HG02938 (cell line): ENCODE measurements at regions not wholly inside any gene's neighbourhood (a gene's known extent, or its start where the extent isn't known, plus 50 kb on each side); places are given as distances from the start of the nearest gene placed in this dataset.

Experiments used
- ATAC-seq: cut with Tn5 transposase; IDR thresholded peaks from one replicate; pipeline ENCODE4 v1.9.1; 2021; ENCODE audit warnings: mild to moderate bottlenecking, moderate library complexity; ENCODE audit not compliant: unreplicated experiment

GRCh38 chr12:67578976-67579661 lies 69.4 kb upstream of the DYRK2 start:
- ATAC-seq: no peak

DNA sequence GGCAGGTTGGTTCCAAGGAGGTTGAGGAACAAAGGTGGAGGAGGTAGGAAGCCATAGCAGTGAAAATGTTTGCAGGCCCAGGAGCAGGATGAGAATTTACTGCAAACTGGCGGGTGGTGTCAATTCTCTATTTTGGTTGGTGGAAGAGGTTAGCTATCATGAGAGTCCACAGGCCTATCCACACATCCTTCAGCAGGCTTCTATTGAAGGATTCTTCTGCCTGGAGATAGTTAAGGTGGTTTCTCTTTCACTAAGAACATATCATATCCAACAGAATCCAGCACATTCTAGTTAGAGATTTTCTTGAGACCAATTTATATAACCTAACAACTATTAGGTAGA lies 68.9 kb upstream of the DYRK2 start:
- ATAC-seq: no peak

DNA sequence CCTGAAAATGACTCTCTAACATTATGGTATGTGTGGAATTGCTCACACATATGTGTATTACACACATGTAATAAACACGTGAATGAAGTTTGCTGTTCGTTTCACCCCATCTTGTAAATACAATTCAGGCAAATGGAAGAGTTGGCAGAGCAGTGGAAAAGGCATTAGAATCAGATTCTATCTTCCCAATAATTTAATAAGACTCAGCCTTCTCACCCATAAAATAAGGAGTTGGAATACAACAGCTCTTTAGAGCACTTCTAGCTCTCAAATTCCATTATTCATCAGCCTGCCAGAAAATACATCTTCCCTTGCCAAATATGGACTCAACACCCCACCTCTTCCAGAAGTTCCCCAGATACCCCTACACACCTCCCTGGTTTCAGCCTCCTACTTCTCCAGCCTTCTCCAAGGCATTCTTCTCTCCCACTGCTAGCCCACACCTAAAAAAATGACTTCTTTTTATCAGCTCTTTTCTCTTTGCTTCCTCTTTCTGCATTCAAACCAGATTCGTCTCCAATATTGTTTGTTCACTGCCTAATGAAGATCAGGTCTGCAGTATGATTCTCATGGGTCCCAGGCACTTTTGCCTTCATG lies 66.2 kb upstream of the DYRK2 start:
- ATAC-seq: no peak

DNA sequence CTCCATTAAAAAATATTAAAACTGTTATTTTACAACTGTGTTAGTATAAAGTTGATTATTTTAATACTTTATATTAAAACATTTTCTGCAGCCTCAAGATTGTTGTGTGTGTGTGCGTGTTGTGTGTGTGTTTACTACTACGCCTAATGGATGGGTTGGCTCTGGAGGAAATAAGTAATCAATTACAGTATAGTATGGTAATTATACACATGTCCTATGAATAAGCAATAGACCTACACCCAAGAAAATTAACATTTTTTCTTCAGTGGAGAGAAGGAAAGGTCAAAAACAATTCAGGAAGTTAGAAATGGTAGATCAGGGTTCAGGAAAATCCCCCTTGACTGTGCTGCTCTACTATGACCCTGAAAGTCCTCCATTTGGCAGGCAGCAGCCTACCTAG lies 65.7 kb upstream of the DYRK2 start:
- ATAC-seq: no peak

DNA sequence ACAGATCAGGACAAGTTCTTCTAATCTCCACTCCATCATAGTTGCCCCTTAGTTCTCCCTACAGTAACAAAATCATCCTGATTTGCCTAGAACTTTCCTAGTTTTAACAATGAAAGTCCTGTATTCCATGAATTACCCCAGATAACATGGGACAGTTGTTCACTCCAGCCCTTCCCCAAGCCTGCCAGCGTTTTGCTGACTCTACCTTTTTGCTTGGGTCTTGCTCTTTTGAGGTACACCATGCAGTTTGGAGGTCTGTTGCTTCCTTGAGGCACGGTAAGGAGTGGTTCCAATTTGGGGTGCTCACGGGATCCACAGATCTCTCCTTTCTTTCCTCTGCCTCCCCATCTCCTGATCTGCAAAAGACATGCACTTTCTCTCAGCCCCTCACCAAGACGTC lies 61.6 kb upstream of the DYRK2 start:
- ATAC-seq: no peak

GRCh38 chr12:67589078-67589477 lies 59.5 kb upstream of the DYRK2 start:
- no peak for ATAC-seq

- ATAC-seq: no peak
Measured at GRCh38 chr12:67590149-67590790, 58.3 kb upstream of the DYRK2 start.

DNA sequence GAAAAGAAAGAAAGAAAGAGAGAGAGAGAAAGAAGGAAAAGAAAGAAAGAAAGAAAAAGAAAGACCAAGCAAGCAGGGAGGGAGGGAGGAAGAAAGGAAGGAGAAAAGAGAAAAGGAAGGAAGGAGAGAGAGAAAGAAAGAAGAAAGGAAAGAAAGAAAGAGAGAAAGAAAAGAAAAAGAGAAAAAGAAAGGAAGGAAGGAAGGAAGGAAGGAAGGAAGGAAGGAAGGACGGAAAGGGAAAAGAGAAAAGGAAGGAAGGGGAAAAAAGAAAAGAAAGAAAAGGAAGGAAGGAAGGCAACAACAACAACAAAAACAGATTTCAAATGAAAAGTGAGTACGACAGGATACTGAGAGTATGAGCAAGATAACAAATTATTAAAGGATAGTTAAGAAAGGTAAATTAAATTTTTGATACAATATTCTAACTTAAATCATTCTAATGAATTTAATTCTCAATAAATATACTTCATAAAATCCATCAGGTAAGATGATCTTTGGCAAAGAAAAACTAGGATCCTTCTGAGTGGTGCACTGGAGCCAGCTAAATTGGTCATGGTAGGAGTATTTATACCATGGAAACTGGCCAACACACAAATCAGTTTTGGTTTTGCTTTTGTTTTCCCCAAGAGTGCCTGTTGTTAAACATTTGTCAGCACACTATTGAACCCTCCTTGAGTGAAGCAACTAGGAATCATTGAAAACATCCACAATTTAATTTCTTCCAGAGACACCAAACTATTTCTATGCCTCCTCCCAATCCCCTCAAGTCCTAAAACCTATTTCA lies 56.1 kb upstream of the DYRK2 start:
- ATAC-seq: peak; percentile 92

GRCh38 chr12:67593041-67593440 lies 55.5 kb upstream of the DYRK2 start:
- ATAC-seq: no peak

DNA sequence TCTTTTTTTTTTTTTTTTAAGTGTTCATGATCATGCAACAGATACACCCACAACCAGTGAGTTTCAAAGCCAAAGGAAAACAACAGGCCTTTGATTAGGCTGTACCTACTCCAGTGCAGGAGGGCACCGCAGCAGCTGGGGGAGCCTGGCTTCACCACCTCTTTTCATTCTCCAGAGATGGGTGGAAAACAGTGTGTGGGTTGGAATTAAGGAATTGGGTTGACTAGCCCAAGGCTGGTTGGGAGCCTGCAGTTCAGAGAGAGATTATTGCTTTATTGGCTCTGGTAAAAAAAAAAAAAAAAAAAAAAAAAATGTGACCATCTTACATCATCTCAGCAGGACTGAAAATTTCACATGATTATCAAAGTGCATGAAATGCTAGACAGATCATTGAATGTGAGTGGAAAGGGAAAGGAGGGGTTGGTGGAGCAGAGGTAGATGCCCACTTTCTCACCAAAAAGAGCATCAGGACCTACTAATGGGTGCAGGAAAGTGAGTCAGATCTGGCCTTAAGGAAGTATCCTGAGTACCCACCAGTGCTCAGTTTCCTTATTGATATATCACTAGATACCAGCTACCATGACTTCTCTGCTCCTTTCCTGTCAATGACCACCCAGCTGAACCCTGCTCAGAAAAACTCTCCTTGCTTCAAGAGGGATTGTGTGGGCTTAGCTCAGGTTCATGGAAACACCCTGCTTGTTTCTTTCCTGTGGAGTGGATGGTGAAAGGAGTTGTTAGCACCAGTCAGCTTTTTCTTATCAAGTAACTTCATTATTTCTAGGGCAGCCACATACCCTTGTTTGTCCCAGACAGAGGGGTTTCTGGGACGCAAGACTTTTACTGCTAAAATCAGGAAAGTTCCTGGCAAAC lies 54.8 kb upstream of the DYRK2 start:
- no peak for ATAC-seq

- no peak for ATAC-seq
Measured at GRCh38 chr12:67594888-67595287, 53.7 kb upstream of the DYRK2 start.

DNA sequence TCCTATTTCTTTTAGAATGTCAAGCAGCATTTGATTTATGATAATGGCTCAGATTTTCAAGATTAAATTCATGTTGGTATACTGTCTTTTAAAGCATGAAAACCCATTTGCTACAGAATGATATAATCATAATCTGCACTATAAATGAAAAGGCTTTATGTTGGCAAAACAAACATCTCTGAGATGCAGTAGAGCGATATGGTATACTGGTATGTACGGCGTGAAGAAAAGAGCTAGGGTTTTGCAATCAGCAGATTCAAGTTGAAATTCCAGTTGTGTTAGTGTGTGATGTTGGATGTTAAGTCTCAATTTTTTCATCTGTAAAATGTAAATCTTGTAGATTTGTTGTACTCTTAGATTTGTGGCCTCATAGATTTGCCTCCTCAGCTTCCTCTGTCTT lies 53.2 kb upstream of the DYRK2 start:
- no peak for ATAC-seq

DNA sequence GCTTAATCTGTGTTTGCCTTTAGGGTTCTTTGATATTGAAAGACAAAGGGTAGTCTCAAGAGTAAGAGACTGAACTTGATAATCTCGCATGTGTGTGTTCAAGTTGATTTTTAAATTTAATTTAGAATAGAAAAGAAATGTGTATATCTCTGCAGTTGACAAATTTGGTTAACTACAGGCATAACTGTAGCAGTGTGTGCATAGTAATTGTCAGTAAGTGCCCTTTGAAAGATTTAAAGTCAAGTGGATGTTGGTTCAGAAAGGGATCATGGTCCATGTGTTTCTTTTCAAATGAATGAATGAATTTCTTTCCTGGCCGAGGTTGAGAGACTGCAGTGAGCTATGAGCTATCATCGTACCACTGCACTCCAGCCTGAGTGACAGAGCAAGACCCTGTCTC lies 49.9 kb upstream of the DYRK2 start:
- ATAC-seq: no peak
